ENCODE measurements at regions not wholly inside any gene's neighbourhood (a gene's known extent, or its start where the extent isn't known, plus 50 kb on each side); places are given as distances from the start of the nearest gene placed in this dataset.

GRCh38 chr6:5946701-5947100 is 60.0 kb downstream of the NRN1 start:
- peaks cover 7% of the 10 kb centered on the region for H3K36me3 Mint-ChIP-seq
- POLR2A ChIA-PET: no interaction called here
- peaks cover 34% of the 10 kb centered on the region for H3K9me3 Mint-ChIP-seq
- no peak overlapping the region for H3K4me3 Mint-ChIP-seq
- ATAC-seq (no peak), DNase-seq (ENCODE audit: low spot score) (no peak)
- CTCF ChIA-PET: interaction anchor here (0.7 to 1.0 kb wide), 2 partner anchors 13 to 1485 kb away, joined by 3 to 5 read pairs; no protein-coding TSS in a partner anchor
- H3K4me1 Mint-ChIP-seq: no peaks in the 10 kb centered on the region
- H3K27me3 Mint-ChIP-seq (ENCODE audit: low read depth): peaks cover 9% of the 10 kb centered on the region
- TF ChIP-seq, protein P1, sequence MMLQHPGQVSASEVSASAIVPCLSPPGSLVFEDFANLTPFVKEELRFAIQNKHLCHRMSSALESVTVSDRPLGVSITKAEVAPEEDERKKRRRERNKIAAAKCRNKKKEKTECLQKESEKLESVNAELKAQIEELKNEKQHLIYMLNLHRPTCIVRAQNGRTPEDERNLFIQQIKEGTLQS (CRISPR knock-in tag; conservative IDR thresholded peaks at IDR 0.05): no peak
- TF ChIP-seq, protein P2, sequence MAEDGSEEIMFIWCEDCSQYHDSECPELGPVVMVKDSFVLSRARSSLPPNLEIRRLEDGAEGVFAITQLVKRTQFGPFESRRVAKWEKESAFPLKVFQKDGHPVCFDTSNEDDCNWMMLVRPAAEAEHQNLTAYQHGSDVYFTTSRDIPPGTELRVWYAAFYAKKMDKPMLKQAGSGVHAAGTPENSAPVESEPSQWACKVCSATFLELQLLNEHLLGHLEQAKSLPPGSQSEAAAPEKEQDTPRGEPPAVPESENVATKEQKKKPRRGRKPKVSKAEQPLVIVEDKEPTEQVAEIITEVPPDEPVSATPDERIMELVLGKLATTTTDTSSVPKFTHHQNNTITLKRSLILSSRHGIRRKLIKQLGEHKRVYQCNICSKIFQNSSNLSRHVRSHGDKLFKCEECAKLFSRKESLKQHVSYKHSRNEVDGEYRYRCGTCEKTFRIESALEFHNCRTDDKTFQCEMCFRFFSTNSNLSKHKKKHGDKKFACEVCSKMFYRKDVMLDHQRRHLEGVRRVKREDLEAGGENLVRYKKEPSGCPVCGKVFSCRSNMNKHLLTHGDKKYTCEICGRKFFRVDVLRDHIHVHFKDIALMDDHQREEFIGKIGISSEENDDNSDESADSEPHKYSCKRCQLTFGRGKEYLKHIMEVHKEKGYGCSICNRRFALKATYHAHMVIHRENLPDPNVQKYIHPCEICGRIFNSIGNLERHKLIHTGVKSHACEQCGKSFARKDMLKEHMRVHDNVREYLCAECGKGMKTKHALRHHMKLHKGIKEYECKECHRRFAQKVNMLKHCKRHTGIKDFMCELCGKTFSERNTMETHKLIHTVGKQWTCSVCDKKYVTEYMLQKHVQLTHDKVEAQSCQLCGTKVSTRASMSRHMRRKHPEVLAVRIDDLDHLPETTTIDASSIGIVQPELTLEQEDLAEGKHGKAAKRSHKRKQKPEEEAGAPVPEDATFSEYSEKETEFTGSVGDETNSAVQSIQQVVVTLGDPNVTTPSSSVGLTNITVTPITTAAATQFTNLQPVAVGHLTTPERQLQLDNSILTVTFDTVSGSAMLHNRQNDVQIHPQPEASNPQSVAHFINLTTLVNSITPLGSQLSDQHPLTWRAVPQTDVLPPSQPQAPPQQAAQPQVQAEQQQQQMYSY (CRISPR knock-in tag; IDR thresholded peaks at IDR 0.05): no peak
- TF ChIP-seq FOXK1 (CRISPR knock-in tag; IDR thresholded peaks at IDR 0.05): no peak
- no peak for TF ChIP-seq PRRX2 (CRISPR knock-in tag; IDR thresholded peaks at IDR 0.05)
- no peak for TF ChIP-seq SP1 (CRISPR knock-in tag; conservative IDR thresholded peaks at IDR 0.05)
- TF ChIP-seq ESRRA (CRISPR knock-in tag; IDR thresholded peaks at IDR 0.05; ENCODE audit: borderline replicate concordance): no peak
- TF ChIP-seq, protein P3, sequence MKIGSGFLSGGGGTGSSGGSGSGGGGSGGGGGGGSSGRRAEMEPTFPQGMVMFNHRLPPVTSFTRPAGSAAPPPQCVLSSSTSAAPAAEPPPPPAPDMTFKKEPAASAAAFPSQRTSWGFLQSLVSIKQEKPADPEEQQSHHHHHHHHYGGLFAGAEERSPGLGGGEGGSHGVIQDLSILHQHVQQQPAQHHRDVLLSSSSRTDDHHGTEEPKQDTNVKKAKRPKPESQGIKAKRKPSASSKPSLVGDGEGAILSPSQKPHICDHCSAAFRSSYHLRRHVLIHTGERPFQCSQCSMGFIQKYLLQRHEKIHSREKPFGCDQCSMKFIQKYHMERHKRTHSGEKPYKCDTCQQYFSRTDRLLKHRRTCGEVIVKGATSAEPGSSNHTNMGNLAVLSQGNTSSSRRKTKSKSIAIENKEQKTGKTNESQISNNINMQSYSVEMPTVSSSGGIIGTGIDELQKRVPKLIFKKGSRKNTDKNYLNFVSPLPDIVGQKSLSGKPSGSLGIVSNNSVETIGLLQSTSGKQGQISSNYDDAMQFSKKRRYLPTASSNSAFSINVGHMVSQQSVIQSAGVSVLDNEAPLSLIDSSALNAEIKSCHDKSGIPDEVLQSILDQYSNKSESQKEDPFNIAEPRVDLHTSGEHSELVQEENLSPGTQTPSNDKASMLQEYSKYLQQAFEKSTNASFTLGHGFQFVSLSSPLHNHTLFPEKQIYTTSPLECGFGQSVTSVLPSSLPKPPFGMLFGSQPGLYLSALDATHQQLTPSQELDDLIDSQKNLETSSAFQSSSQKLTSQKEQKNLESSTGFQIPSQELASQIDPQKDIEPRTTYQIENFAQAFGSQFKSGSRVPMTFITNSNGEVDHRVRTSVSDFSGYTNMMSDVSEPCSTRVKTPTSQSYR (CRISPR knock-in tag; IDR thresholded peaks at IDR 0.05): no peak
- TF ChIP-seq CREM (CRISPR knock-in tag; IDR thresholded peaks at IDR 0.05): no peak
- no peak for TF ChIP-seq SMAD4 (CRISPR knock-in tag; IDR thresholded peaks at IDR 0.05)
- TF ChIP-seq, protein P4, sequence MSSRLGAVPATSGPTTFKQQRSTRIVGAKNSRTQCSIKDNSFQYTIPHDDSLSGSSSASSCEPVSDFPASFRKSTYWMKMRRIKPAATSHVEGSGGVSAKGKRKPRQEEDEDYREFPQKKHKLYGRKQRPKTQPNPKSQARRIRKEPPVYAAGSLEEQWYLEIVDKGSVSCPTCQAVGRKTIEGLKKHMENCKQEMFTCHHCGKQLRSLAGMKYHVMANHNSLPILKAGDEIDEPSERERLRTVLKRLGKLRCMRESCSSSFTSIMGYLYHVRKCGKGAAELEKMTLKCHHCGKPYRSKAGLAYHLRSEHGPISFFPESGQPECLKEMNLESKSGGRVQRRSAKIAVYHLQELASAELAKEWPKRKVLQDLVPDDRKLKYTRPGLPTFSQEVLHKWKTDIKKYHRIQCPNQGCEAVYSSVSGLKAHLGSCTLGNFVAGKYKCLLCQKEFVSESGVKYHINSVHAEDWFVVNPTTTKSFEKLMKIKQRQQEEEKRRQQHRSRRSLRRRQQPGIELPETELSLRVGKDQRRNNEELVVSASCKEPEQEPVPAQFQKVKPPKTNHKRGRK (CRISPR knock-in tag; IDR thresholded peaks at IDR 0.05; ENCODE audit: borderline replicate concordance): no peak
- TF ChIP-seq, protein P5, sequence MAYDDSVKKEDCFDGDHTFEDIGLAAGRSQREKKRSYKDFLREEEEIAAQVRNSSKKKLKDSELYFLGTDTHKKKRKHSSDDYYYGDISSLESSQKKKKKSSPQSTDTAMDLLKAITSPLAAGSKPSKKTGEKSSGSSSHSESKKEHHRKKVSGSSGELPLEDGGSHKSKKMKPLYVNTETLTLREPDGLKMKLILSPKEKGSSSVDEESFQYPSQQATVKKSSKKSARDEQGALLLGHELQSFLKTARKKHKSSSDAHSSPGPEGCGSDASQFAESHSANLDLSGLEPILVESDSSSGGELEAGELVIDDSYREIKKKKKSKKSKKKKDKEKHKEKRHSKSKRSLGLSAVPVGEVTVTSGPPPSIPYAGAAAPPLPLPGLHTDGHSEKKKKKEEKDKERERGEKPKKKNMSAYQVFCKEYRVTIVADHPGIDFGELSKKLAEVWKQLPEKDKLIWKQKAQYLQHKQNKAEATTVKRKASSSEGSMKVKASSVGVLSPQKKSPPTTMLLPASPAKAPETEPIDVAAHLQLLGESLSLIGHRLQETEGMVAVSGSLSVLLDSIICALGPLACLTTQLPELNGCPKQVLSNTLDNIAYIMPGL (CRISPR knock-in tag; IDR thresholded peaks at IDR 0.05): no peak
- TF ChIP-seq, protein P6, sequence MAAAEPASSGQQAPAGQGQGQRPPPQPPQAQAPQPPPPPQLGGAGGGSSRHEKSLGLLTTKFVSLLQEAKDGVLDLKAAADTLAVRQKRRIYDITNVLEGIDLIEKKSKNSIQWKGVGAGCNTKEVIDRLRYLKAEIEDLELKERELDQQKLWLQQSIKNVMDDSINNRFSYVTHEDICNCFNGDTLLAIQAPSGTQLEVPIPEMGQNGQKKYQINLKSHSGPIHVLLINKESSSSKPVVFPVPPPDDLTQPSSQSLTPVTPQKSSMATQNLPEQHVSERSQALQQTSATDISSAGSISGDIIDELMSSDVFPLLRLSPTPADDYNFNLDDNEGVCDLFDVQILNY (CRISPR knock-in tag; IDR thresholded peaks at IDR 0.05): no peak
- TF ChIP-seq MYBL2 (CRISPR knock-in tag; IDR thresholded peaks at IDR 0.05): no peak
- no peak for TF ChIP-seq GTF2I (CRISPR knock-in tag; conservative IDR thresholded peaks at IDR 0.05)
- no peak for TF ChIP-seq KAT7 (CRISPR knock-in tag; IDR thresholded peaks at IDR 0.05; ENCODE audit: borderline replicate concordance)
- no peak for TF ChIP-seq MXD4 (CRISPR knock-in tag; IDR thresholded peaks at IDR 0.05; ENCODE audit: borderline replicate concordance)
- TF ChIP-seq FOXJ3 (CRISPR knock-in tag; IDR thresholded peaks at IDR 0.05; ENCODE audit: borderline replicate concordance): no peak
- no peak for TF ChIP-seq GABPB1 (CRISPR knock-in tag; IDR thresholded peaks at IDR 0.05)
- H3K27ac Mint-ChIP-seq: no peak overlapping the region

Data from WTC11 (cell line).